ENCODE measurements at regions not wholly inside any gene's neighbourhood (a gene's known extent, or its start where the extent isn't known, plus 50 kb on each side); places are given as distances from the start of the nearest gene placed in this dataset.

GRCh38 chr12:65703176-65703575, 121.1 kb upstream of the HMGA2 start:
- Histone ChIP-seq H2AFZ (ENCODE audit: low read depth, low read length, severe bottlenecking) (no peak overlapping the region), H3K27ac (ENCODE audit: low read depth, low read length) (no peak overlapping the region), H3K9me3 (ENCODE audit: insufficient read depth, low read length) (no peaks in the 10 kb centered on the region), H3K36me3 (ENCODE audit: low read length) (no peaks in the 10 kb centered on the region), H3K27me3 (ENCODE audit: low read length) (no peaks in the 10 kb centered on the region), H3K4me2 (ENCODE audit: low read depth, low read length, poor library complexity, severe bottlenecking) (no peak overlapping the region), H3K9ac (ENCODE audit: low read length) (no peak overlapping the region), H3K4me3 (ENCODE audit: insufficient read depth, low read length, poor library complexity, severe bottlenecking) (no peak overlapping the region), H3K9me2 (replicated peaks; ENCODE audit: insufficient read depth, low read length) (no peaks in the 10 kb centered on the region), H4K20me1 (ENCODE audit: low read depth, low read length) (no peaks in the 10 kb centered on the region), H3K79me2 (ENCODE audit: insufficient read depth, low read length) (no peaks in the 10 kb centered on the region), H3F3A (ENCODE audit: insufficient read depth) (no peaks in the 10 kb centered on the region)
- TF ChIP-seq CTCF (IDR thresholded peaks at IDR 0.05; ENCODE audit: insufficient read depth, low read length, poor library complexity, severe bottlenecking) = no peak
- TF ChIP-seq EZH2phosphoT487 (conservative IDR thresholded peaks at IDR 0.05; ENCODE audit: low read length) = no peak

DNA sequence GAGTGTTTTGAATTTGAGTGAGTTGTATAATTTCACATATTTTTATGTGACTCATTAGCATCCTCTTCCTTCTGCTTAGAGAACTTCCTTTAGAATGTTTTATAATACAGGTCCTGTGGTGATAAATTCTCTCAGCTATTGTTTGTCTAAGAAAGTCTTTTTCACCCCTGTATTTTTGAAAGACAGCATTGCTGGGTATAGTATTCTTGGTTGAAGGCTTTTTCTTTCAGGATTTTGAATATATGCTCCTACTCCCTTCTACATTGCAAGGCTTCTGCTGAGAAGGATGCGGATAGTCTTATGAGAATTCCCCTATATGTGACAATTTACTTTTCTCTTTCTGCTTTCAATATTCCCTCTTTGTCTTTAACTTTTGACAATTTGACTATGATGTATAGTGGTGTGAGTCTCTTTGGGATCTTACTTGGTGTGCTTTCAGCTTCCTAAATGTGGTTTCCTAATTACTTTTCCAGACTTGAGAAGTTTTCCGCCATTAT, 118.9 kb upstream of the HMGA2 start:
- H2AFZ ChIP-seq (ENCODE audit: low read depth, low read length, severe bottlenecking) = no peak overlapping the region
- H3K4me2 ChIP-seq (ENCODE audit: low read depth, low read length, poor library complexity, severe bottlenecking) = no peak overlapping the region
- H3K9me2 ChIP-seq (replicated peaks; ENCODE audit: insufficient read depth, low read length) = no peaks in the 10 kb centered on the region

GRCh38 chr12:65707051-65707450, 117.2 kb upstream of the HMGA2 start:
- H3F3A ChIP-seq (ENCODE audit: insufficient read depth) = no peaks in the 10 kb centered on the region
- no peak overlapping the region for H3K4me3 ChIP-seq (ENCODE audit: insufficient read depth, low read length, poor library complexity, severe bottlenecking)
- H3K4me2 ChIP-seq (ENCODE audit: low read depth, low read length, poor library complexity, severe bottlenecking) = no peak overlapping the region
- TF ChIP-seq EZH2phosphoT487 (conservative IDR thresholded peaks at IDR 0.05; ENCODE audit: low read length) (no peak), CTCF (IDR thresholded peaks at IDR 0.05; ENCODE audit: insufficient read depth, low read length, poor library complexity, severe bottlenecking) (no peak)
- H4K20me1 ChIP-seq (ENCODE audit: low read depth, low read length) = no peaks in the 10 kb centered on the region
- H3K27me3 ChIP-seq (ENCODE audit: low read length) = no peaks in the 10 kb centered on the region
- H3K9ac ChIP-seq (ENCODE audit: low read length) = no peak overlapping the region
- no peaks in the 10 kb centered on the region for H3K9me3 ChIP-seq (ENCODE audit: insufficient read depth, low read length)
- no peaks in the 10 kb centered on the region for H3K9me2 ChIP-seq (replicated peaks; ENCODE audit: insufficient read depth, low read length)
- H3K27ac ChIP-seq (ENCODE audit: low read depth, low read length) = no peak overlapping the region
- H2AFZ ChIP-seq (ENCODE audit: low read depth, low read length, severe bottlenecking) = no peak overlapping the region
- no peaks in the 10 kb centered on the region for H3K79me2 ChIP-seq (ENCODE audit: insufficient read depth, low read length)
- no peaks in the 10 kb centered on the region for H3K36me3 ChIP-seq (ENCODE audit: low read length)

More for the DNA sequence above, 118.9 kb upstream of the HMGA2 start:
- Histone ChIP-seq H3K27me3 (ENCODE audit: low read length) (no peaks in the 10 kb centered on the region), H3F3A (ENCODE audit: insufficient read depth) (no peaks in the 10 kb centered on the region), H3K9ac (ENCODE audit: low read length) (no peak overlapping the region), H3K4me3 (ENCODE audit: insufficient read depth, low read length, poor library complexity, severe bottlenecking) (no peak overlapping the region), H3K79me2 (ENCODE audit: insufficient read depth, low read length) (no peaks in the 10 kb centered on the region), H3K9me3 (ENCODE audit: insufficient read depth, low read length) (no peaks in the 10 kb centered on the region), H3K36me3 (ENCODE audit: low read length) (no peaks in the 10 kb centered on the region), H4K20me1 (ENCODE audit: low read depth, low read length) (no peaks in the 10 kb centered on the region), H3K27ac (ENCODE audit: low read depth, low read length) (no peak overlapping the region)
- TF ChIP-seq EZH2phosphoT487 (conservative IDR thresholded peaks at IDR 0.05; ENCODE audit: low read length) (no peak), CTCF (IDR thresholded peaks at IDR 0.05; ENCODE audit: insufficient read depth, low read length, poor library complexity, severe bottlenecking) (no peak)
